Gastrocnemius medialis (tissue), 4 donors: ENCODE measurements at regions not wholly inside any gene's neighbourhood (a gene's known extent, or its start where the extent isn't known, plus 50 kb on each side); places are given as distances from the start of the nearest gene placed in this dataset.

Experiments
- ATAC-seq, 2 donors: fragments of 150-250 bp; one replicate each; pipeline ENCODE4 v1.9.1; 2016
- DNase-seq, 2 donors: peaks; one replicate each; pipeline ENCODE4 v3.0.0-alpha.2; 2019
- H3K27ac ChIP-seq, 4 donors: fragments of 200-600 bp; sonication (generic); 1 replicate in 1 of 4; 2 replicates in 3 of 4; pipeline ENCODE4 v1.5.1; 2016 to 2018; ENCODE audit warnings: mild to moderate bottlenecking in 2 of 4, moderate library complexity in 1 of 4
- H3K27me3 ChIP-seq, 3 donors: fragments of 200-600 bp; sonication (generic) in 2 of 3; 1 replicate in 1 of 3; 2 replicates in 2 of 3; pipeline versions ENCODE4 v1.5.1 to v1.6.0; 2016 to 2019; ENCODE audit warnings: mild to moderate bottlenecking in 1 of 3, moderate library complexity in 1 of 3
- H3K36me3 ChIP-seq, 2 donors: fragments of 200-600 bp; sonication (generic) in 1 of 2; one replicate each; pipeline ENCODE4 v1.5.1; 2017 to 2018
- H3K4me1 ChIP-seq, 2 donors: fragments of 200-600 bp; sonication (generic) in 1 of 2; one replicate each; pipeline ENCODE4 v1.5.1; 2016 to 2017; ENCODE audit warnings: mild to moderate bottlenecking in 2 of 2
- H3K4me3 ChIP-seq, 4 donors: fragments of 200-600 bp; sonication (generic) in 3 of 4; 1 replicate in 1 of 4; 2 replicates in 3 of 4; pipeline ENCODE4 v1.5.1; 2016 to 2019; ENCODE audit warnings: mild to moderate bottlenecking in 2 of 4
- H3K9me3 ChIP-seq, 3 donors: fragments of 200-600 bp; sonication (generic) in 2 of 3; 1 replicate in 1 of 3; 2 replicates in 2 of 3; pipeline ENCODE4 v1.5.1; 2016 to 2019
- POLR2A ChIP-seq, 2 donors: fragments of 450-650 bp; IDR thresholded peaks; one replicate each; pipeline ENCODE4 v1.6.1; 2017; ENCODE audit warnings: antibody characterized with exemption in 2 of 2, mild to moderate bottlenecking in 2 of 2, moderate library complexity in 2 of 2
- in situ Hi-C, 4 donors: fragments of 200-750 bp; cut with MboI; loops; one replicate each; pipeline versions ENCODE4 v1.15.0 to v1.8.0; 2017; ENCODE audit warnings: low sequenced_read_pairs in 4 of 4
- intact Hi-C: fragments of 100-400 bp; cut with DNase I; formaldehyde crosslinking; loops from one replicate; pipeline ENCODE4 v1.15.1; 2023; ENCODE audit warnings: low total_unique reads
- TF ChIP-seq, protein P1 (sequence below), 5 experiments: fragments of 450-650 bp in 3 of 5; fragments of 200-600 bp in 2 of 5; sonication (generic) in 2 of 5; IDR thresholded peaks in 4 of 5; conservative IDR thresholded peaks in 1 of 5; 1 replicate in 4 of 5; 2 replicates in 1 of 5; pipeline ENCODE4 v1.5.1; 2016 to 2019; ENCODE audit warnings: antibody characterized with exemption in 5 of 5, mild to moderate bottlenecking in 3 of 5, moderate library complexity in 3 of 5

DNA sequence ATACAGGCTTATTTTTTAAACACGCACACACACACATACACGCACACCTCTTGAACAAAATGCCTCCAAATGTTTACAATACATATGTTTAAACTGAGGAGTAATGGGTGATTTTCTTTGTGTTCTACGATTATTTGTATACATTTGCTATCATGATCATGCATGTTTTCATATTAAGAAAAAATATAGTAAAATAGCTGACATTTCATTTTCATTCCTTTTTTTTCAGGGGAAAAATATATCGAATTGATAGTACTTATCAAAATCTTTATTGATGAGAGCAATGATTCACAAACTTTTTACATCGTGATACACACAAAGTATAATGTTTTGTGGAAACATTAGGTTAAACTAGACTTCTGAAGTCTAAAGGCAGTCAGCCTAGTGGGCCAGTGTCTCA, 618.9 kb downstream of the TECRL start:
- Histone ChIP-seq H3K4me3 (no peak overlapping the region), H3K36me3 (no peaks in the 10 kb centered on the region), H3K4me1 (no peaks in the 10 kb centered on the region), H3K27me3 (no peaks in the 10 kb centered on the region), H3K9me3 (no peaks in the 10 kb centered on the region), H3K27ac (no peak overlapping the region)
- TF ChIP-seq, protein P1, sequence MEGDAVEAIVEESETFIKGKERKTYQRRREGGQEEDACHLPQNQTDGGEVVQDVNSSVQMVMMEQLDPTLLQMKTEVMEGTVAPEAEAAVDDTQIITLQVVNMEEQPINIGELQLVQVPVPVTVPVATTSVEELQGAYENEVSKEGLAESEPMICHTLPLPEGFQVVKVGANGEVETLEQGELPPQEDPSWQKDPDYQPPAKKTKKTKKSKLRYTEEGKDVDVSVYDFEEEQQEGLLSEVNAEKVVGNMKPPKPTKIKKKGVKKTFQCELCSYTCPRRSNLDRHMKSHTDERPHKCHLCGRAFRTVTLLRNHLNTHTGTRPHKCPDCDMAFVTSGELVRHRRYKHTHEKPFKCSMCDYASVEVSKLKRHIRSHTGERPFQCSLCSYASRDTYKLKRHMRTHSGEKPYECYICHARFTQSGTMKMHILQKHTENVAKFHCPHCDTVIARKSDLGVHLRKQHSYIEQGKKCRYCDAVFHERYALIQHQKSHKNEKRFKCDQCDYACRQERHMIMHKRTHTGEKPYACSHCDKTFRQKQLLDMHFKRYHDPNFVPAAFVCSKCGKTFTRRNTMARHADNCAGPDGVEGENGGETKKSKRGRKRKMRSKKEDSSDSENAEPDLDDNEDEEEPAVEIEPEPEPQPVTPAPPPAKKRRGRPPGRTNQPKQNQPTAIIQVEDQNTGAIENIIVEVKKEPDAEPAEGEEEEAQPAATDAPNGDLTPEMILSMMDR (IDR thresholded peaks at IDR 0.05 in 4 of 5, conservative IDR thresholded peaks at IDR 0.05 in 1 of 5) = no peak
- no peak for TF ChIP-seq POLR2A (IDR thresholded peaks at IDR 0.05)
- intact Hi-C loops (no loop called here), in situ Hi-C loops (no loop called here)
- DNase-seq (no peak), ATAC-seq (no peak)

DNA sequence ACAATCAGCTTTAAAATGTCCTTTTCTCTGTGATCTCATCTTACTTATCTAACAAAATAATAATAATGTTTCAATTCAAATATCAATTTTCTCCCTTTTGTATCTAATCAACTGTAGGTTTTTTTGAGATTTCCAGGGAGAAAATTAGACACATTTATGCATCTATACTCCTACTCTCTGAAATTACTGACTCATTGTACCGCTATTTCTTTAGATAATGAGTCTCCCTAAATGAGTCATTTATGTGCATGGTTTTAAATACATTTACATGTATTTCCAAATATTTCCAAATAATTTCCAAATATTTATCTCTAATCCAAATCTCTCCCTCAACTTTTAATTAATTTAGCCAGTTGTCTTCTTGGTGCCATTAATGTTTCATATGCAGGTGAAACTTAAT, 621.0 kb downstream of the TECRL start:
- Histone ChIP-seq H3K27me3 (no peaks in the 10 kb centered on the region), H3K4me1 (no peaks in the 10 kb centered on the region), H3K27ac (no peak overlapping the region), H3K36me3 (no peaks in the 10 kb centered on the region), H3K4me3 (no peak overlapping the region), H3K9me3 (no peaks in the 10 kb centered on the region)
- TF ChIP-seq, protein P1 (IDR thresholded peaks at IDR 0.05 in 4 of 5, conservative IDR thresholded peaks at IDR 0.05 in 1 of 5) = no peak
- no peak for TF ChIP-seq POLR2A (IDR thresholded peaks at IDR 0.05)
- DNase-seq (no peak), ATAC-seq (no peak)
- in situ Hi-C loops = no loop called here
- intact Hi-C loops = no loop called here

- no peak for ATAC-seq
- Histone ChIP-seq H3K27ac (no peak overlapping the region), H3K27me3 (no peaks in the 10 kb centered on the region), H3K9me3 (no peaks in the 10 kb centered on the region), H3K4me1 (no peaks in the 10 kb centered on the region), H3K36me3 (no peaks in the 10 kb centered on the region), H3K4me3 (no peak overlapping the region)
- in situ Hi-C loops = no loop called here
- DNase-seq = no peak
- intact Hi-C loops = no loop called here
- TF ChIP-seq POLR2A (IDR thresholded peaks at IDR 0.05) = no peak
- TF ChIP-seq, protein P1 (IDR thresholded peaks at IDR 0.05 in 4 of 5, conservative IDR thresholded peaks at IDR 0.05 in 1 of 5) = no peak
These were observed 621.9 kb downstream of the TECRL start for GRCh38 chr4:63787326-63787725.

DNA sequence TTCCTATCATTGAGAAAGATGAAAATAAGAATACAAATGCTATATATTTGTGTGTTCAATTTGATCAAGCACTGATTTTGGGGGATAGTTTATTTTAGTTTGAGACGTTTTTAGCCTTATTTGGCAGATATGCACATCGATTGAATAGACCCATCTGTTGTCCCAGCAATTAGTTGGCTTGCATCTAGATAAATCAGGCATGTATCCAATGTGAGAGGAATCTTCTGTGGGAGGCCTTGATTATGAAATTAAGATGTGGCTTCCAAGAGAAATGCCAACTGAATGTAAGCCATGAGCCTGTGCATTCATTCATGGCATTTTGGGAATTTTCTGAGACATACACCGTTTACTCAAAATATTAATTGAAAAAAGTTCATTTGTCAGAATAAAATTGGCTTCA, 623.1 kb downstream of the TECRL start:
- intact Hi-C loops = no loop called here
- Histone ChIP-seq H3K4me3 (no peak overlapping the region), H3K27me3 (no peaks in the 10 kb centered on the region), H3K36me3 (no peaks in the 10 kb centered on the region), H3K4me1 (no peaks in the 10 kb centered on the region), H3K9me3 (no peaks in the 10 kb centered on the region), H3K27ac (no peak overlapping the region)
- in situ Hi-C loops = no loop called here
- ATAC-seq (no peak), DNase-seq (no peak)
- TF ChIP-seq, protein P1 (IDR thresholded peaks at IDR 0.05 in 4 of 5, conservative IDR thresholded peaks at IDR 0.05 in 1 of 5) = no peak
- no peak for TF ChIP-seq POLR2A (IDR thresholded peaks at IDR 0.05)

DNA sequence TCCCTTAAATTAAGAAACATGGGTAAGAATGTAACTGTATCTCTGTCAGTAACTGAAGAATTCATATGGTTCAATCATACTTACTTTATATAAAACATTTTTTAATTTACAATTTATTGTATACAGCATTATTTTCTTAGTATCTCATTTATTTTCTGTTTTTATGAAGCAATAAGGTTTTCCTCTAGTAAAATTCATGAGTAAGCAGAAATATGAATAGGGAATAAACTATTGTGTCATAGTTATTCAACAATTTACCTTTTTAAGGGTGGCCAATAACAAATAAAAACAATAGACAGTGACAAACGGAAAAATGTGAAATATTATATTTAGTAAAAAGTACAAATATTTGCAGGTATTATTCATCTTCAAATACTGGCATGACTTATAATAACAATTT, 624.4 kb downstream of the TECRL start:
- Histone ChIP-seq H3K4me3 (no peak overlapping the region), H3K27me3 (no peaks in the 10 kb centered on the region), H3K36me3 (no peaks in the 10 kb centered on the region), H3K9me3 (no peaks in the 10 kb centered on the region), H3K27ac (no peak overlapping the region), H3K4me1 (no peaks in the 10 kb centered on the region)
- TF ChIP-seq POLR2A (IDR thresholded peaks at IDR 0.05) = no peak
- TF ChIP-seq, protein P1 (IDR thresholded peaks at IDR 0.05 in 4 of 5, conservative IDR thresholded peaks at IDR 0.05 in 1 of 5) = no peak
- ATAC-seq = no peak
- in situ Hi-C loops = no loop called here
- intact Hi-C loops = no loop called here
- DNase-seq = no peak
